Stimulated activated CD8-positive, alpha-beta memory T cell treated with anti-CD3 and anti-CD28 coated beads, Interleukin-4, amount 100 ng/mL, for 1 hour (primary cell): ENCODE measurements at regions not wholly inside any gene's neighbourhood (a gene's known extent, or its start where the extent isn't known, plus 50 kb on each side); places are given as distances from the start of the nearest gene placed in this dataset.
"Not testable (repeated sequence)": the region's sequence is repeated elsewhere in the genome, so short reads cannot be mapped to it uniquely, and the experiment has no call there.

ENCODE experiments used
- DNase-seq, 2 donors: peaks; one replicate each; pipeline ENCODE4 v3.0.0-alpha.2; 2020; ENCODE audit warnings: low read depth in 2 of 2, low spot score in 1 of 2

DNA sequence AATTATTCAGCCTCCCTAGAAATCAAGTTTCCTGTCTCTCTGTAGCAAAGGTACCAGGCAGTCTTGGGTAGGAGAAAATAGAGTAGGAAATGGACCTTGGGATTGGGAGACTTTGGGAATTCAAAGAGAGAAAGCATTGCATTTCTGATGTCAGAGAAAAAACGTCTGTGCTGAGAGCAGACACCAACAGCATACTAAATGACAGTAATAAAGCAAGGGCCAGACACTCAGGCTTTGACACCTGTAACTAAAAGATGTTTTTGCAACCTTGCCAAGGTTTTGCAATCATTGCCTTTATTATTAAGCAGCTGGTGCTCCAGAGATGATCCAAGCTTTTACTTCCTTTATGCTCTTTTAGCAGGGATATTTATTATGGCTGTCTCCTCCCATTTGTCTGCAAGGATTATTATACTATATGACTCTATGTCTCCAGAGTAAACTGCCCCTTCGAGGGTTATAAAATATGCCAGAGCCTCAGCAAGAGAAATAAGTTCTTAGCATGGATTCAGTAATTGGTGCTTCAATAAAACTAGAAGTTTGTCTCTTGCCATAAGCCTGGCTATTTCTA is 85.2 kb upstream of the GRAMD1B start:
- no peak for DNase-seq

DNA sequence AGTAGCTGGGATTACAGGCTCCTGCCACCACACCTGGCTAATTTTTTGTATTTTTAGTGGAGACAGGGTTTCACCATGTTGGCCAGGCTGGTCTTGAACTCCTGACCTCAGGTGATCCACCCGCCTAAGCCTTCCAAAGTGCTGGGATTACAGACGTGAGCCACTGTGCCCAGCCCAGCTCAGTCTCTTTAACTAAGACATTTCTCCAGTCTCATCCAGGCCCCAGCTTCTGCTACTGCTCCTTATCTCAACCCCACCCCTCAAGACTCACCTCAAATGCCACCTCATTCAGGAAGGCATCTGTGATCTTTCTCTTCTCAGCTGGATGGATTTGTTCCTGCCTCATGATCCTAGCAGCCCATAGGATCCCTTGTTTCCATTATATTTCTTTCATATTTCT is 85.9 kb upstream of the GRAMD1B start:
- not testable (repeated sequence) for DNase-seq

DNA sequence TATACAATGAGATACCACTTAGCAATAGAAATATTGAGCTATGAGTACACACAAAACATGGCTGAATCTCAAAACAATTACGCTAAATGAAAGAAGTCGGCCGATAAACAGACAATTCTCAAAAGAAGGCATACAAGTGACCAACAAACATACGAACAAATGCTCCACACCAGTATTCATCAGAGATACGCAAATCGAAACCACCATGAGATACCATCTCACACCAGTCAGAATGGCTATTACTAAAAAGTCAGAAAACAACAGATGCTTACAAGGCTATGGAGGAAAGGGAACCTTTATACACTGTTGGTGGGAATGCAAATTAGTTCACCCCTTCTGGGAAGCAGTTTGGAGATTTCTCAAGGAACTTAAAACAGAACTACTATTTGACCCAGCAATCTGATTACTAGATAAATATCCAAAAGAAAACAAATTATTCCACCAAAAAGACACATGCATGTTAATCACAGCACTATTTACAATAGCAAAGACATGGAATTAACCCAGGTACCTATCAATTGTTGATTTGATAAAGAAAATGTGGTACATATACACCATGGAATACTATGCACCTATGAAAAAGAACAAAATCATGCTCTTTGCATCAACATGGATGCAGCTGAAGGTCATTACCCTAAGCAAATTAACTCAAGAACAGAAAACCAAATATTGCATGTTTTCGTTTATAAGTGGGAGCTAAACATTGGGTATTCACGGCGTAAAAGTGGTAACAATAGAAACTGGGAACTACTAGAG is 90.9 kb upstream of the GRAMD1B start:
- DNase-seq, result no peak

DNA sequence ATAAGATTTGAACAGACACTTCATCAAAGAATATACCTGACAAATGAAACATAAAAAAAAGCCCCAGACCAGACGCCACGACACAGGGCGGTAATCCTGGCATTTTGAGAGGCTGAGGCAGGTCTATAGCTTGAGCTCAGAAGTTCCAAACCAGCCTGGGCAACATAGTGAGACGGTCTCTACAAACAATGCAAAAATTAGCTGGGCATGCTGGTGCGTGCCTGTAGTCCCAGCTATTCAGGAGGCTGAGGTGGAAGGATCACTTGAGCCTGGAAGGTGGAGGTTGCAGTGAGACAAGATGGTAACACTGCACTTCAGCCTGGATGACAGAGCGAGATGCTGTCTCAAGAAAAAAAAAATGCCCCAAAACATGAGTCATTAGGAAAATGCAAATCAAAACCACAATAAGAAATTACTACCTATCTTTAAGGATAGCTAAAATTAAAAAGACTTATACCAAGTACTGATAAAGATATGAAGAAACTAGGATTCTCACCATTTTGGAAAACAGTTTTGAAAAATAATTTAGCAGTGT is 91.7 kb upstream of the GRAMD1B start:
- no peak for DNase-seq

DNA sequence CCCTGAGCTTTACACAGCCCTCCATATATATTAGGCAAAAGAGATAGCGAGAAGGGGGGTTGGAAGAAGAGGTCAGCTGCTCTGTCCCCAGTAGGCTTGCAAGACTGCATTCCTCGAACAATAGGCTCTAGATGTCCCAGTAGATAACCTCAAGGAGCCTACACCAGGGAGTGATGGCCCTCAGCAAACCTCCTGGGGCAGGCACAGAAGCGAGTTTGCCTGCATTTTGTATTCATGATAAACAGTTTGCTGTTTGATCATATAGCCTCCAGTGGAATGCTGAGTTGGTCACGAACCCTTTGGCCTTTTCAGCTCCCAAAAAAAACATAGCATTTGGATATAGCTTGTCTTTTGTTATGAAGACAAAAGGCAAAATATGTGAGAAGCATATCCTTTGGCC is 95.1 kb upstream of the GRAMD1B start:
- DNase-seq, result no peak

DNA sequence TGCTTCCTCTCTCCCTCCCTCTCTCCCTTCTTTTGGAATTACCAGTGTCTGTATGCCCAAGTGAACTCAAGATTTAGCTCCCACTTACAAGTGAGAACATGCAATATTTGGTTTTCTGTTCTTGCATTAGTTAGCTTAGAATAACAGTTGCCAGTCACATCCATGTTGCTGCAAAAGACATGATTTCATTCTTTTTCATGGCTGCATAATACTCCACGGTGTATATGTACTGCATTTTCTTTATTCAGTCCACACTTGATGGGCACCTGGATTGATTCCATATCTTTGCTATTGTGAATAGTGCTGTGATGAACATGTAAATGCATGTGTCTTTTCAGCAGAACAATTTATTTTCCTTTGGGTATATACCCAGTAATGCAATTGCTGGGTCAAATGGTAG is 97.5 kb upstream of the GRAMD1B start:
- DNase-seq, result not testable (repeated sequence)

DNA sequence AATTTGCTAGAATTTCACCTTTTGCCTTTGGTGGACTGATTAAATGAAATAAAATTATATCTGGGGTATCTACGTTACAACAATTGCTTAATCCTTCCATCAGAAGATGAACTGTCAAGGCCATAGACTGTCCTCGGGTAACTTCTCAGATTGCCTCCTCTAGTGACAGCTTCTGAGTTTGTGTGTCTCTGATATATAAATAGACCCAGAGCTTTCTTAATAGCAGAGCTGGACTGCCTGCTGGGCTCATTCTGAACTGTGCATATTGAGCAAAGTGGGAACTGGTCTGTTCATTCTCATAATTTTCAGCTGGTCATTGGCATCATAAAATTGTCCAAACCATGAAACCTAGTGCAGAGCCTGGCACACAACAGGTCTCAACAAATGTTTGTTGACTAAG is 99.1 kb upstream of the GRAMD1B start:
- no peak for DNase-seq

DNA sequence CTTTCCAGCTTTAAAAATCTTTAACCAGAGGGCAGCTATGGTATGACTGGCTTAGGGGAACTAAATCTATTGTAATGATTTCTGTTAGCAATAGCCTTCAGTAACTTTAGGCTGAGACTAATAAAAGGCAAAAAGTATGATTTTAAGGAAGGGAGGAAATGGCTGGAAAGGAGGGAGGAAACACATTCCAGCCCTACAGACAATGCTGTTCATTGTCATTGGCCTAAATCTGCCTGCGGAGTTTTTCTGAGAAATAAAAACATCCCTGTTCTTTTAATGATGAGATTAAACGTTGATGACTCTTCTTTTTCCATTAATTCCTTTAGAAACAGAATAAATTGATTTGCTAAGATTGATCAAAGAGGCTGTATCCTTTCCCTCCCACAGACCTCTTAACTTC is 99.6 kb upstream of the GRAMD1B start:
- DNase-seq, result no peak

DNA sequence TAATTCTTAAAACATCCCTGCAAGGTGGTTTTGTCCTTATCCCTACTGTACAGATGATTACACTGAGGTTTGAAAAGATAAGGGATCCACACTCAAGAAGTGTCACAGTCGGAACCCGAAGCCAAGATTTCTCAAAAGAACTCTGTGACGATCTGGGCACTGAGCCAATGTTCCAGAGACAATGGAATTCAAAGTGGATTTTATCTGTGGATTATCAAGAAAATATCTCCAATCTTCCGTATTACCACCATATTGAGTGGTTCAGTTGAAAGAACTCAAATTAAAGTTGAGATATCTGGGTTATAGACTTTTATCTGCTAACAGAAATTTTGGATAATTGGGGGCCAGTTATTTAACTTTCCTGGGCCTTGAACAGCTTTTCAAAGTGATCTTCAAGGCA is 100.0 kb upstream of the GRAMD1B start:
- no peak for DNase-seq

DNA sequence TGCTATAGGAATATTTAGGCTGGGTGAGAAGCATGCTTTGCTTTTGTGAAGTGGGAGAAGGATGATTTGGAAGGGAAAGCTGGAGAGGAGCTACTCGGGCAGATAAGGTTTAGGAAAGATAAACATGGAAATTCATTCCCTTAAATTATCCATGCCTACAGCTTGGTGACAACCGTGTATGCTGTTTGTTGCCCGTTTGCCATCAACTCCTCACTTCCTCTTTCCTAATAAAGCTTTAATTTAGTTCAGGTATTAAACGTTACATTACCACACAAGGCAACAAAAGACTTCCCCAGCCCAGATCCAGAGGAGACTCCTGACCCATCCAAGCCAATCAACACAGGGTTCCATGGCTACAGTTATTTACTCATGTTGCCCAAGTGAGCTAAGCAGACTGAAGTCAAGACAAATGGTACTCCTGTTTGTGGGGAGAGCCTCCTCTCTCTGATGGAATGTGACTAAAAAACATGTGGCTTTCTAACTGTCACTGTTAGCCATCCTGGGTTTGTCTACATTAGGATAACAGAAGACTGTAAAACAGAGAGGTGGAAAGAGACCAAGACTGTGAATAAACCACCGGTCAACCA is 101.7 kb upstream of the GRAMD1B start:
- no peak for DNase-seq

DNA sequence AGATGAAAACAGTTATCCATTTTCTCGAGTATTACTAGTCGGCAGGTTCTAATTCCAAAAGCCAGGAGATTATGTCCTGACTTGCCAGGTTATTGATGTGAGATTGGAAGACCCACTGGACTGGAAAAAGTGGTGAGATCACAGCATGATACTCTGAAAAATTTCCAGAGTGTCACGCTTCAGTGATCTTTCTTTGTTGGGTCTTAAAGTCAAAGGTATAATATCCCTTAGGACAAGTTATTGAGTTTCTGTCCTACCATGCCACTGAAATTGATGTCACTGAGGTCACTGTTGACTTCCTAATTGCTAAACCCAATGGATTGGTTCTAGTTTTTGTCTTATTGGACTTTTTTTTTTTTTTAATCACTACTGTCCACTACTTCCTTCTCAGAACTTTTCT is 104.5 kb upstream of the GRAMD1B start:
- no peak for DNase-seq

DNA sequence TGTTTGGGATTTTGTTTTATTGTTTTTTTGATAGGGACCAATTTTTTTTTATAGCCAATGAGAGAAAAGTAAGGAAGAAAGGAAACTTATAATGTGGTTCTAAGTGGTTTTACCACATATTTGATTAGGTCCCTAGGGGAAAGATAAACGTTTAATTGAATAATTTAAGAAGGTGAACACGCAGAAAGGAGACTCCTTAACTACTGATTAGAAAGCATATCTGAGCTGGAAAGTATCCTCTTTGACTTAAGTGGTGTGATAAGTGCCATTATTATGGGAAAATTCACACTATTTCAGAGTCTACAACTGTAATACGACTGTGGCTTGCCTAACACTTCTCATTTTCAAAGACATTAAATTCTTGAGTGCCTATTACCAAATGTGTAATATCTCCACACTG is 106.5 kb upstream of the GRAMD1B start:
- no peak for DNase-seq

DNA sequence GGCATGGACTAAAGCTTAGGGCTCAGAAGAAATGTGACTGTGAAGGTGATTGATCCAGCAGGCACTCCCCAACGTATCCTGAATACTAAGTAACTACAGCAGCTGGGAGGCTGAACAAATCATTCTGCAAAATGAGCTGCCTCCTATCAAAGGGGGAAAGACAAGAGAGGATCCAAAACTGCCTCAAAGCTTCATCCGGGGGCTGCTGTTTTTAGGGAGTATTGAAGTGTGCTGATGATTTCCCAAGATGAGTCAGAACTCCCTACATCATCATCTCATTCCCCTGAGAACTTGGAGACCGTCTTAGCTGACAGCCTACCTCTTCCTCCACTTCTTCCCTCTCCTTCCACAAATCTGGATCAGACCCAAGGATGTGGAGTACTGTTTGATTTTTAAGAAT is 108.4 kb upstream of the GRAMD1B start:
- DNase-seq, result no peak

DNA sequence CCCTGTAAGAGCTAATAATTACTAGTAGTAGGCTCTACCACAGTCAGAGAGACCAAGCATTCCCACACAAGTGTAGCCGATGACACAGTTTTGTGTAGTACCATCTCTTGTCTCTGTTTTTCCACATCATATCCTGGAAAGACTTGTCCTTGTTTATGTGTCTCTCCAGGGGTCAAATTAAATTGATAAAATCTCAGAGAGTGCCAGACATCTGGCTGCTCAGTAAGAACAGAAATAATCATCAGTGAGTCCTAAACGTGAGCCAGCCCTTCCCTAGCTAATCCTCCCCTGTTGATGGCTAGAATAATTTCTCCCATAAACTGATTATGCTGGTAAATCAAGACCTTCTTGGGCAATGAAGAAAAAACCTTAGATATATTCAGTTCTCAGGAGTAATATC is 111.4 kb upstream of the GRAMD1B start:
- no peak for DNase-seq

DNA sequence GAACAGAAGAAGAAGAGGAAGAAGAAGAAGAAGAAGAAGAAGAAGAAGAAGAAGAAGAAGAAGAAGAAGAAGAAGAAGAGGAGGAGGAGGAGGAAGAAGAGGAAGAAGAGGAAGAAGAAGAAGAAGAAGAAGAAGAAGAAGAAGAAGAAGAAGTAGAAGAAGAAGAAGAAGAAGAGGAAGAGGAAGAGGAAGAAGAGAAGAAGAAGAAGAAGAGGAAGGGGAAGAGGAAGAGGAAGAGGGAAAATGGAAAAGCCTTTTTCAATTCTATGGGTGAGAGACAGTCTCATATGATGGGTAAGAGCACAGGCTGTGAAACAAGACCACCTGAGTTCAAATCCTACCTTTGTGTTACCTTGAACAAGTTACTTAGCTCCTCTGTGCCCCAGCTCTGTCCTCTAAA is 111.9 kb upstream of the GRAMD1B start:
- DNase-seq, result not testable (repeated sequence)

DNA sequence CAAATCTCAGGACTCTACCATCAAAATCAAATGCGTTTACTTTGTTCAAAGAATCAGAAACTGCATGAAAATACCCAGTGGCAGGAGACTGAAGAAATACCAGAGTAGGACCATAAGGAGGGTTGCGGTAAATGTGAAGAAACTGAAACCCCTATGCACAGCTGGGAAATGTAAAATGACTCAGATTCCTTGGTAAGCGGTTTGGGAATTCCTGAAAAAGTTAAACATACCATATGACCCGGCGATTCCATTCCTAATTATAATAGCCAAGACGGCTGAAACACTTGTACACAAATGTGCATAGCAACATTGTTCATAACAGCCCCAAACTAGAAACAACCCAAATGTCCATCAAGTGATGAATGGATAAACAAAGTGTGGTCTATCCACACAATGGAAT is 114.1 kb upstream of the GRAMD1B start:
- no peak for DNase-seq

DNA sequence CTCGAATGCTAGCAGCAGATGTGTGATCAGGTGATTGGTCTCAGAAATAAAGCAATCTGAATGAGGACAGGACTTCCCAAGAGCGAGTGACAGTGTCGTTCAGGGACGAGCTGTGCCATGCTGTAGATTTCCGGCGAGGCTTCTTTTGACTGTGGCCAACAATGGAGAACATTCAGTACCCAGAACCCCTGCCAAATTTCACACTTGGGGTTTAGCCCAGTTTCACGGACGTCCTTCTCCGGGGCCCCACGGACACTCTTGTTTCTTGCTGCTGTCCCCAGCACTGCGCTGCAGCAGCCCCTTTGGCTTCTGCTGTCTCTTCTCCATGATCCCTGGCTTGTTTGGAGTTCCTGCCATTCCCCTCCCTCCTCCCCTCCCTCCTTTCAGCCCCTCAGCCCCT is 115.1 kb upstream of the GRAMD1B start:
- no peak for DNase-seq

DNA sequence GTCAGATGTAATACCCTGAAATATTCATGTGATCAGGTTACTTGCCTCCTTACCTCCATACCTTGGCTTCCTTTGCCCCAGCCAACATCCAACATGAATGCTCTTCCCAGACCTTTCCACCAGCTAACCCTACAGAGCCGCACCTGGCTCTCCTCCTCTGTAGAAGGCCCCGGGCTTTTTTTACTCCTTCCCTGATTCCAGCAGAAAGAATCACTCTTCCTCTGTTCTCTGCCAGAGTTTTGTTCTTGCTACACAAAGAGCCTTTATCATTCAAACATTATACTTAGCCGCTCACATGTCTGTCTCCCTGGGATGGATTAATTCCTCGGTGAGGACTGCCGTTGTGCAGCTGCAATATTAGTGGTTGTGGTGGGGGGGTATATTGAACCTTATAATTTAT is 116.8 kb upstream of the GRAMD1B start:
- no peak for DNase-seq

DNA sequence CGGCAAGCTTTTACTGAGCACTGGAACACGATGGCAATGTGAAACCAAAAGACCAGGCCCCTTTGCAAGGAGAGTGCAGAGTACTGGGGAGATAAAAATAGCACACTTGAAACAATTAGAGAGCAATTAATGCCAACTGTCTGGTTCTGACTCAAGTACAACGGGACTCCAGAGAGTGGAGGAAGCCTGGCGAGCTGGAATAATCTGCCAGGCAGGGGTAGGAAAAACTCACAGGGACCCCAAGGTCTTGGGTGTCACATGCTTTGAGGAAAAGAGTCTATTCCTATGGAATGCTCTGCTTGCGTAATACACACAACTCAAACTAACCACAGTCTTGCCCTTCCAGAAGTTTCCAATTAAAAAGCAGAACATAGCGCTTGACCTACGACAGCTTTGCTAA is 113.0 kb upstream of the CLMP start:
- no peak for DNase-seq

DNA sequence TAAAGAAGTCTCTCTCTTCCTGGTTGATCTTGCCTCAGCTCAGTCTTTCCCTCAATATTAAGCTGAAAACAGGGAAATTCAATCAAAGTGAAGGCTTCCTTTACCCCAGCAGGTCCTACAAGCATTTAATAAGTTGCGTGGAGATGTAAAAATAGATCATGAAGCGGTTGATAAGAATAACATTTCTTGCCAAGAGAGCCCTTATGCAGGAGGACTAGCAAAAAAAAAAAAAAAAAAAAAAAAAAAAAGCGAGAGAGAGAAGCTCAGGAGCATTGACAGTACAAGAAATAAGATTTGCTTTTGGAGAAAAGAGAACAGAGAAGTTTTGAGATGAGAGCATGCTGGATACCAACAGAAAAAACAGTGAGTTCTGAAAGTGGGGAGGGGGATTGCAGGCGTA is 112.2 kb upstream of the CLMP start:
- DNase-seq, result no peak

DNA sequence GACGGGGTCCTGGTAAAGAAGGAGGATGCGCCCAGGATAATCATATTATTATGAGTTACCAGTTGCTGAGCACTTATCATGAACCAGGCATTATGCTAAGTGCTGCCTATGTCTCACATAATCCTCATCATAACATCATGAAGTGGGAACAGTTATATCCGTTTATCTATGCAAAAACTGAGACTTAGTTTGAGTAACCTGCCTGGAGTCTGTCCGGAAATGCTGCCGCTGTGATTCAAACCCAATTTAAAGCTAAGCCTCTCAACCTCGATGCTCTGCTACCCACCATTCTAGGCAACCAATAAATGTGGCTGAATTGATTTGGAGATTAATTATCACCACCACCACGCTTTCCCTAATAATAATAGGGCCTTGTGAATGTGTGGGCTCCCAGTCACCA is 111.5 kb upstream of the CLMP start:
- no peak for DNase-seq

DNA sequence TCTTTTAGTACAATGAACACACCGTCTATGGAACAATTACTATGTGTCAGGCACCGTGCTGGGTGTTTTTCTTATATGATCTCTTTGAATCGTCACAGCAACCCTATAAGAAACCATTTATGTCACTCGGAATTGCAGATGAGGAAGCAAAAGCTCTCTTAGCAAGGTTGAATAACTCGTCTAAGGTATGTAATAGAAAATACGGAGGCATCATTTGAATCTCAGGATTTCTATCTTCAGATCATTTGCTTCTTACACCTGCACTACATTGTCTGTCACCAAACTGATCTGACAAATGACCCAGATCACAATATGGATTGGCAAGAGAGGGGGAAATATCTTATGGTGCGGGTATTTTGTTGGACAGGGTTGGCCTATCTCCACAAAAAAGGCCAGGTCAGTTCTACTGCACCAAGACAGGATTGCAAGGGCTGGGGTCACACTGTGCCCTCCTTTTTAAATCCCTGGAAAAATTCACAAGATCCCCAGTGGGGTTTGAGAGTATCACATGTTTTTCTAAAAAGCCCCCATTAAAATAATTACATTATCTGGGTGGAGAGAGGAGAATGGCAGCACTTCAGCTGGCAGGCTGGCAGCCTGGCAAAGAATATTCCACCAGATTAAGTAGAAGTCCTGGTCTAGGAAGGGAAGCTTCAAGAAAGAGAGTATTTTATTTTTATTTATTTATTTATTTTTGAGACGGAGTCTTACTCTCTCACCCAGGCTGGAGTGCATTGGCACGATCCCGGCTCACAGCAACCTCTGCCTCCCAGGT is 110.7 kb upstream of the CLMP start:
- DNase-seq, result no peak
